ENCODE measurements at regions not wholly inside any gene's neighbourhood (a gene's known extent, or its start where the extent isn't known, plus 50 kb on each side); places are given as distances from the start of the nearest gene placed in this dataset.

- TF ChIP-seq CTCF (conservative IDR thresholded peaks at IDR 0.05; ENCODE audit: low read depth in 2 of 2) (no peak), JUNB (IDR thresholded peaks at IDR 0.05; ENCODE audit: unreplicated experiment) (no peak), POLR2AphosphoS5 (IDR thresholded peaks at IDR 0.05; ENCODE audit: low read depth) (no peak), NANOG (IDR thresholded peaks at IDR 0.05; ENCODE audit: borderline replicate concordance) (no peak), EZH2phosphoT487 (IDR thresholded peaks at IDR 0.05; ENCODE audit: unreplicated experiment) (no peak), CREB1 (CRISPR knock-in tag; IDR thresholded peaks at IDR 0.05; ENCODE audit: low read depth) (no peak), REST (IDR thresholded peaks at IDR 0.05; ENCODE audit: unreplicated experiment) (no peak), EZH2 (IDR thresholded peaks at IDR 0.05; ENCODE audit: low read depth, unreplicated experiment) (no peak), ZNF462 (CRISPR knock-in tag; IDR thresholded peaks at IDR 0.05) (no peak), ZNF331 (CRISPR knock-in tag; IDR thresholded peaks at IDR 0.05; ENCODE audit: low read depth) (no peak), ETS1 (IDR thresholded peaks at IDR 0.05) (no peak)
These were observed 1375.6 kb downstream of the EFNB2 start for GRCh38 chr13:105159841-105160240.

Data from GM23338 (cell line).